Left renal pelvis (tissue), 4 donors: ENCODE measurements at regions not wholly inside any gene's neighbourhood (a gene's known extent, or its start where the extent isn't known, plus 50 kb on each side); places are given as distances from the start of the nearest gene placed in this dataset.

ENCODE experiments used
- DNase-seq, 4 donors: peaks; one replicate each; pipeline ENCODE4 v3.0.0-alpha.2; 2013; ENCODE audit warnings: low read depth in 4 of 4, low spot score in 3 of 4

GRCh38 chr11:10386861-10387205, 68.2 kb upstream of the AMPD3 start:
- DNase-seq: no peak

- peak in 3 of 4 donors; percentile 8 to 36 (median 27) for DNase-seq
Measured at GRCh38 chr11:10387206-10388083, 67.6 kb upstream of the AMPD3 start.

GRCh38 chr11:10388101-10388500, 67.0 kb upstream of the AMPD3 start:
- no peak for DNase-seq

- no peak for DNase-seq
Measured at GRCh38 chr11:10388574-10388973, 66.5 kb upstream of the AMPD3 start.

GRCh38 chr11:10390375-10390774, 64.7 kb upstream of the AMPD3 start:
- no peak for DNase-seq

GRCh38 chr11:10392095-10393079, 62.7 kb upstream of the AMPD3 start:
- DNase-seq: no peak

- no peak for DNase-seq
Measured at GRCh38 chr11:10394229-10395101, 60.6 kb upstream of the AMPD3 start.

- no peak for DNase-seq
Measured at GRCh38 chr11:10395166-10395897, 59.7 kb upstream of the AMPD3 start.

GRCh38 chr11:10396771-10397170, 58.3 kb upstream of the AMPD3 start:
- DNase-seq: no peak

GRCh38 chr11:10397226-10397987, 57.7 kb upstream of the AMPD3 start:
- DNase-seq: no peak

- no peak for DNase-seq
Measured at GRCh38 chr11:10398525-10398924, 56.5 kb upstream of the AMPD3 start.

- no peak for DNase-seq
Measured at GRCh38 chr11:10400856-10401255, 54.2 kb upstream of the AMPD3 start.

GRCh38 chr11:10401256-10401655, 53.8 kb upstream of the AMPD3 start:
- no peak for DNase-seq

- DNase-seq: no peak
Measured at GRCh38 chr11:10401696-10402392, 53.2 kb upstream of the AMPD3 start.
